GM03348 (cell line): ENCODE measurements at regions not wholly inside any gene's neighbourhood (a gene's known extent, or its start where the extent isn't known, plus 50 kb on each side); places are given as distances from the start of the nearest gene placed in this dataset.
A peak's percentile ranks its signal among the peaks of the same experiment; 100 is the strongest.
"Not testable (repeated sequence)": the region's sequence is repeated elsewhere in the genome, so short reads cannot be mapped to it uniquely, and the experiment has no call there.

Source experiments
- DNase-seq: peaks from one replicate; pipeline ENCODE4 v3.0.0; 2012; ENCODE audit warnings: low spot score

DNA sequence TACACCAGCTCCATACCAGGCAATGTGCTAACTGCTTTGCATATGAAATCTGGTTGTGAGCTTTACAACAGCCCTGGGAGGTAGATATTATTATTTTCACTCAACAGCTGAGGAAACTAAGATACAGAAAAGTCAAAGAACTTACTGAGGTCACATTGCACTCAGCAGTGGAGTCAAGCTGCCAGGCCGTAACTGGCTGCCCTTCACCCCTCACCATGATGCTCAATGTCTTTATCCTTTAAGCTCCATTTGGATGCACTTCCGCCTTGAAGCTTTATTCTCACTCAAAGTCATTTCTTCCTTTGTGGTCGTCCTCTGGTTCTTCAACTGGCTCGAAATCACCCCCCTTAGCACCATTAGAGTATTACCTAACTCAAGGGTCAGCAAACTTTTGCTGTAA lies 81.7 kb upstream of the RALGPS2 start:
- no peak for DNase-seq

DNA sequence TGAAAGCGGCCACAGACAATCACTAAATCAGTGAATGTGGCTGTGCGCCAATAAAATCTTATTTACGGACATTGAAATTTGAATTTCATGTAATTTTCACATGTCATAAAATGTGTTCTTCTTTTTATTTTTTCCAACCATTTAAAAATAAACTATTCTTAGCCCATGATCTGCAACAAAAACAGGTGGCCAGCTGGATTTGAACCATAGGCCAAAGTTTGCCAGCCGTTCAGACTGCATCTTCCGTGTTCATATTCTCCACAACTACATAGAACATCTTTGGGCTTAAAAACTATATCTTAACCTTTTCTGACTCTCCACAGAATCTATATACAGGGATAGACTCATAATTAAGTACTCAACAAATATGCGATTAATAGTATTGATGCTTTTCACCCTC lies 81.2 kb upstream of the RALGPS2 start:
- DNase-seq, result no peak

DNA sequence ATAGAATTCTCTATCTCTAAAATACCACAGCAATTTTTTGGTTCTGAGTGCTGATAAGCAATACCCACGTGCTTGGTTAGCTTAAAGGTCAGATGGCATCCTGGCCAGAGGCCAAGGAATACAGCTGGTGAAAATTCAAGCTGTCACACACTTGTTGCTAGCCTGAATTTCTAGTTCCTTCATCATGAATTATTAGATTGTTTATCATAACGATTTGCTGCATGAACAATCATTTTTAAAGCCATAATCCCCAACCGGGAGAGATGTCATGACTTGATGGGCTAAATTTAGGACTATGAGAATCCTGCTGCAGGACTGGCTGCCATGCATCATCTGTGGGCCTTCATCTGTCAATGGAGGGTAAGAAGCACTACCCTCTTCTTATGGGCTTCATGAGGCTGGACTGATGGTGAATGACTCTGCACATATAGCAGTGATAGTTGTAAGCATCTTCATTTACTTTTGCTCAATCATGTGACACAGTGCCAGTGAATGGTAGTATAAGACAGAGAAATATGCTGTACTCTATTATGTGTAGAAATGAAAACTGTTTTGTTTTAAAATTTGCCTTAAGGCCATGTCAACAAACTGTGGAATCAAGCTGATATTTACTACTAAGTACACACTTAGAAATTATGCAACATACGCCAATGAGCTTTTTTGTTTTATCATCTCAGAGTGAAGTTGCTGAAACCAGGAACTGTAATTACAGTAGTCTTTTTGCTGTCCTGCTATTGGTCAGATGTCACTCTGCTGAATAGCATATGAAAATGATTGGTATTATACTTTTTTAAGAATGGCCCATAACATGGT lies 80.5 kb upstream of the RALGPS2 start:
- no peak for DNase-seq

DNA sequence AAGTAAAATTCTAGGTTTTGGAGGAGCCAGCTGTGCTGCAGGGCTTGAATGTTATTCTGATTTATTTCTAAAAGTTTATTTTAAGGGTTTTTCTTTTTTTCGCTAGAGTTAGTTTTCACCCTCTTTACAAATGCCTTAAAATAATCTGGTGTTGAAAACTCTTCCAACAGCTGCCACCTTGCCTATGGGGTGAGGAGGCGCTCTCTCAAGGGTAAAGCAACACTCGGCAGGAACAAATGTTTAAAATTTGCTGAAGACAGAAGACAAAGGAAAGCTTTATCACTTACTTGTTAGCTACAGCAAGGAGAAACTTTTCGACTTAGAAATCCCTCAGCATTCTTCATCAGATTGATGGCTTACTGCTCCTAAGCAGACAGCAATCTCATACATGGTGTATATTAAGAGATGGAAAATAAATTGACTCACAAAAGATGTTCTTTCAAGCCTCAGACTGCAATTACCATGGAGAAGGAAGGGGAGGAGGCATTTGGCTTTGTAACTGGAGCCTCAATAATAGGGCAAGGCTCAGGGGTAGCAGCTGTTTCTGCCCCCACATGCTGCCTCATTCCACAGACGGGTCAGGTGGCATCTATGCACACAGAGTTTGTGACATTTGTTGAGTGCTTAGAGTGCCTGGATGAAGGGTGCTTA lies 79.8 kb upstream of the RALGPS2 start:
- no peak for DNase-seq

DNA sequence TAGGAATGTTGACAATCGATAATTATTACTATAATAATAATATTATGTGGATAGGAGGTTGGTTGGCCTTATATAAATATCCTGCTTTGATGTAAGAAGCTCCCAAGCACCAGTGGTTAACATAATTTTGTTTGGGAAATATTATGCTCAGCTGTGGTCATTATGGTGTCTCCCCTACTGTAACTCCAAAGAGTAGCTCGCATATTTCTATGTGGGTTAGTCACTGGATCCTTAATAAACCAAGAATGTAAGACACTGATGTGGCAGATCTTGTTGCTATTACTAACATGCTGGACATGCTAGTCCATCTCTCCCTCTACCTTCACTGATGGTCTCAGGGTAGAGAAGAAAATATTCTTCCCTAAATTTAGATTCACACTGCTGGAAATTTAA lies 79.2 kb upstream of the RALGPS2 start:
- DNase-seq, result peak; percentile 82

DNA sequence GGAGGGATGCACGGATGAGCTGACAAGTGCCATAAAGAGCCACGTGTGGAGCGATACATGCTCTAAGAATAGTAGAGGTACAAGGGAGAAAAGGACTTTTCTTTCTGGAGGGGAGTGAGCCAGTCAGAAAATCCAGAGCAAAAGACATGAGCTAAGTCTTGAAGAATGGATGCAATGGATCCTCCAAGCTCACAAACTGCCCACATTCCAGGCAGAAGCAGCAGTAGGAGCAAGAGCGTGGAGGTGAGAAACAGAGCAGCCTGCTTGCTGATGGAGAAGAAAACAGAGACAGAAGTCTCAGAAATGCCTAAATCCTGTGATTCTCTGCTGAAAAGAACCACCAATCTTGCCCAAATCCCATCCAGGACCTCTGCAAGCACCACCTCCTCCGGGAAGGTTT lies 78.2 kb upstream of the RALGPS2 start:
- peak; percentile 24 for DNase-seq

DNA sequence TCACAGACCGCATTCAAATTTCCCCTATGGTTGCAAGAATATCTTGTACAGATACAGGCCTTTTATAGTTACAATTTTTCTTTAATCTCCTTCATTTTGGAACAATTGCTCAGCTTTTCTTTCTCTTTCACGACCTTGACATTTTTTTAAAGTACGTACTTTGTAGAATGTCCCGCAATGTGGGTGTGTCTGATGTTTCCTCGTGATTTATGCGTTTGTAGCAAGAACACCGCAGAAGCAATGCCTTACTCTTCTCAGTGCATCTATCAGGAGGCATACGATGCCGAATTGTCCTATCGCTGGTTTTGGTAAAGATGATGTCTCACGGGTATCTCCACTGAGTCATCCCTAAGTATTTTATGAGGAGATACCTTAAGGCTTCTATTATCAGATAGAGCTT lies 76.9 kb upstream of the RALGPS2 start:
- no peak for DNase-seq

DNA sequence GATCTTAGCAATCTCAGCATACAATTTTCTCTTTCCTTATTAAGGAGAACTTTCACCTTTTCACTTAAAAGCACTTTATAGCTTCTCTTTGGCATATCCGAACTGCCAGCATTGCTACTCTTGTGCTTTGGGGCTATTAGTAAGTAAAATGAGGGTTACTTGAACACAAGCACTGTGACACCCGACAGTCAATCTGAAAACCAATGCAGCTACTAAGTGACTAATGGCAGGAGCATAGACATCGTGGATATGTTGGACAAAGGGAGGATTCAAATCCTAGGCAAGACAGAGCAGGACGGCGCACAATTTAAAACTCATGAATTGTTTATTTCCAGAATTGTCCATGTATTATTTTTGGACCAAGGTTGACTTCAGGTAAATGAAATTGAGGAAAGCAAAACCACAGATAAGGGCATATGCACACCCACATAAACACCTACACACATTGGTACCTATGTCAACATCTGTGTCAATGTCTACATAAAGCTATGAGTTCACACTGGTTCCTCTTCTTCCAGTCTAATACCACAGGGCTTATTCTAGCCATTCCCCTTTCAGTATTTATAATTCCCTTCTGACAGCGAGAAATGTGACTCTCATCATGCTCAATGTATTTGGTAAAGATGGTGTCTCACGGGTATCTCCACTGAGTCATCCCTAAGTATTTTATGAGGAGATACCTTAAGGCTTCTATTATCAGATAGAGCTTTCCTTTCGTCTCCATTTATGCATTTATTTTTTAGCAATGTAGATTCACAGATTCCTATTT lies 75.3 kb upstream of the RALGPS2 start:
- DNase-seq, result no peak

DNA sequence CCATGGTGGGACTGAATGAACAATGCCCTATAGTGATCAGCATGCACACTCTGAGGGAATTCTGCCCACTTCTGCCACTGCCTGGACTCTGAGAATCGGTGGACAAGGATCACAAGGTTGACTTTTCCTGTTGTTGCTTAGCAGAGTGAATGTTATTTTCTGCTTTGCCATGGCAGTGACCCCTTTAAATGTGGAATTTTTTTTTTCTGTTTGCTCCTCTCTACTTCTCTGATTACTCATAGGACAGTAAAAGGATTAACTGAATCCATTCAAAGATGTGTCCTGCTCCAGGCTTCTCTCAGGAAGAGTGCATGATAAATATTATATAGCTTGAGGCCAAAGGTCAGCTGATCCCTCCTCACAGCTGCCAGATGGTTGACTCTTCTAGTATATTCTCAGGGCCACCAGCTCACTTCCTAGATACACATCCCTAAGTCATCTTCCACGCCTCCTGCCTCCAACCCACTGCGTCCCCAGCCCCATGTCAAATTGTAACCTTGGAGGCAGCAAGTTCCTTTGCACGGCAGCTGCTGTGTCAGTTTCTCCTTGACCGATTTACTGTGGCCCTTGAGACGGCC lies 74.0 kb upstream of the RALGPS2 start:
- no peak for DNase-seq

DNA sequence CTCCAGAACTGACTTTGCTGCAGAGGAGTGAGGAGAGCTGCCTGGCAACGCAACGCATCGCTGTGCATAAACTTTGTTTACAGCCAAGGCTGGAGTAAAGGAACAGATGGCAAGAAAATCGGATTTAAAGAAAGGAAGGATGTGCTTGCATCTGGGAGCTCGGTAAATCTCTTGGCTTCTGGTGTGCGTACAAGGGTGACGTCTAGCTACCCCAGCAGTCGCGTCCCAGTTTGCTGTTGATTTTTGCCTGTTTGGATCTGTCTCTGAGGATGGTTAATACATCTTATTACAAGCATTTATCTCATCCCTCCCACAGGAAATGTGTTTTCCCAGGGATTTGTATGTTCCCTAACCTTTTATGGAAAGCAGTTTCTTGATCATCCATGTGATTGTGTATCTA lies 73.3 kb upstream of the RALGPS2 start:
- DNase-seq, result peak; percentile 20

DNA sequence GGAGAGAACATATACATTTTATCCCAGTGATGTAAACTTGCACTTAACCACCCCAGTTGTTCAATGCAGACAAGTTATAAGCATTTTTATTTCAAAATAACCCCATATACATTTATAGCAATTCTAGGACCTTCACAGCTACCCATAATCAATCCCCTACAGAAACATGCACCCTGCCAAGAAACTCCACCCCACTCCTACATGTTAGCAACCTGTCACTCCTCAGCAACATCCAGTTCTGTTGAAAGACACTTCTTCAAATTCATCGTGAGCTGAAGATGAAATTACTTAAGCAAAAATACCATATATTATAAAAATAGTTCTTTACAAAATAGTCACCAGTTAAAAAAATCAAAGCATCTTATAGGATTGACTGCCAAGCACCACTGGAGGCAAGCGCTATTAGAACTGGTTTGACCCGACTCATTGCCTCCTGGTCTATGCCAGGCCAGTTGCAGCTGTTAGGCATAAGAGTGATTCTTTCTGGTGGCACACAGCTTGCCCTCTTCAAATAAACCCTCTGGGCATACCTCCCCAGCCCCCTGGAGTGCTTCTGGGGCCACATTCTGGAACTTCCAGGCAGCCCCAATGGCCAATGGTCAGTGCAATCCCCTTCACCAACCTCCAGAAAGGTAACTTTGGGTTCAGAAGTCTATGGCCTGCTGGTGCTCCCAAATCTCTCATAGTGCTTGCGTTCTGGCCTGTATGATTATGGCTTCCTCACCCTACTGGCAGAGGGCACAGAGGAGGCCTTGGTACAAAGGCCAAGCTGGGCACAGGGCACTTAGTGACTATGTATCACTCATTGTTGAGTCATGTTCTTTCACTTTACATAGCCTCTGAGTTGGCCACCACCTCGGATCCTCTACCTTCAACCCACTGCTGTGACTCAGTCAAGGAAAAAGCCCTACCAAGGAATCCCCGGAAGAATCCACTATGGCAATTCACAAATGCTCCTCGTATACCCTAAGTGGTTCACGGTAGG lies 72.2 kb upstream of the RALGPS2 start:
- no peak for DNase-seq

DNA sequence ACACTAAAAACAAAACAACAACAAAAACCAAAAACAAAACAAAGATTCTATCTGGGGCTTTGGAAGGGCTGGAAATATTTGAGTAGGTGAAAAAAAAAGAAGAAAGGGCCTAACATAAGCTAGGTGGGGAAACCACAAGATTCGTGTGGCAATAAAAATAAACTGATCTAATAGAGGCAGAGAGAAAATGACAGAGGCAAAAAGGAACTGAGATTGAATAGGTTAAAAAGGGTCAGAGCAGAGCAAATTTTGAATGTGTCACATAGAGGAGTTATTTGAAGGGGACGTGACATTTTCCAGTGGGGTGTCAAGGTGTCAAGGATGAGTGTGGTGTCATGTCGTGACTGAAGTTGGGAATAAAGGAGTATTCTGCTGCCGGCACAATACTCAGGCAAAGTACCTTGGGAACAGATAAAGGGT lies 65.2 kb upstream of the RALGPS2 start:
- no peak for DNase-seq

DNA sequence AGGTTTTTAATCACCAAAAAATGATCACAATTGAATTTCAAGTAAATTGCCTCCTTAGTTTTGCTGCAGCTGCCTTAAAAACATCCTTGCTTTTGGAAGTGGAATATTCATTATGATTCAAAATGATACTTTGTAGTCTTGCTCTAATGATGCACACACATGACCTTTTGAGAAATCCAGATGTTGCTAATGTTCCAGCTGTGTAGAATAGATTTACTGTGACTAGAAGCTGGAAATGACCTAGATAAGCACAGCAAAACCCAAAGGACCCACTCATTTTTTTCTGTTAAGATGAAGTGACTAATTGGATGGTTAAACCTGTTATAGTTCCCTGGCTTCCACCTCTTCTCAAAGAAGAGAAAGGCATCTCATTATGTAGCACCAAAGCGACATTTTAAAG lies 64.6 kb upstream of the RALGPS2 start:
- DNase-seq, result no peak

DNA sequence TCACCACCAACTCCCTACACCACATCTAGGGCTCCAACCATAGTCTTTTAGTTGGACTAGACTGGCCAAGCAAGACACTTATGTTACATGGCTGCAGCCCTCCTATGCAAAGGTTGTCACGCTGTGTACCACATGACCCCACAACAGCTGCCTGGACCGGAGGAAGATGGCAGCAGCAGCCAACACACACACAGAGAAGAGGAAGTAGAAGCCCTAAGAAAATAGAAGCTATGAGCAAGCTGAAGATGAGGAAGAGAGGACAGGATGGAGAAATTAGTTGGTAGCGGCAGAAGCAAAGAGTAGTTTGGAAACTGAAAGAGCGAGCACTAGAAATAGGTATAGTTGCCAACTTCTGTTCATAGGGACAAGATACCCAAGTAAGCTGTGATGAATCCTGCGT lies 60.8 kb upstream of the RALGPS2 start:
- no peak for DNase-seq

DNA sequence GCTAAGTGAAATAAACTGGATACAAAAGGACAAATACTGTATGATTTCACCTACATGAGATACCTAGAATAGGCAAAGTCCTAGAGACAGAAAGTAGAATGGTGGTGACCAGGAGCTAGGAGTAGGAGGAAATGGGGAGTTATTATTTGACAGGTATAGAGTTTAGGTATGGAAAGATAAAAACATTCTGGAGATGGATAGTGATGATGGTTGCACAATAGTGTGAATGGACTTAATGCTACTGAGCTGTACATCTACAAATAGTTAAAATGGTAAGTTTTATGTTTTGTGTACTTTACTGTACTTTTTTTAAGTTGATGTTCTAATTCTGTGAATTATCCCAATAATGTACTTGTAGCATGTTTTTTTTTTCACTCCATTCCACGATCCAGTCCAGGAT lies 59.5 kb upstream of the RALGPS2 start:
- no peak for DNase-seq

DNA sequence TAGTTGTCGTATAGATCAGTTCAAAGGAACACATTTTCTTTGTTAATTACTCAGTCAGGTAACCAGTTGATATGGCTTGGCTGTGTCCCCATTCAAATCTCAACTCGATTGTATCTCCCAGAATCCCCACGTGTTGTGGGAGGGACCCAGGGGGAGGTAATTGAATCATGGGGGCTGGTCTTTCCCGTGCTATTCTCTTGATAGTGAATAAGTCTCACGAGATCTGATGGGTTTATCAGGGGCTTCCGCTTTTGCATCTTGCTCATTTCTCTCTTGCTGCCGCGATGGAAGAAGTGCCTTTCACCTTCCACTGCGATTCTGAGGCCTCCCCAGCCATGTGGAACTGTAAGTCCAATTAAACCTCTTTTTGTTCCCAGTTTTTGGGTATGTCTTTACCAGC lies 58.2 kb upstream of the RALGPS2 start:
- DNase-seq, result not testable (repeated sequence)

DNA sequence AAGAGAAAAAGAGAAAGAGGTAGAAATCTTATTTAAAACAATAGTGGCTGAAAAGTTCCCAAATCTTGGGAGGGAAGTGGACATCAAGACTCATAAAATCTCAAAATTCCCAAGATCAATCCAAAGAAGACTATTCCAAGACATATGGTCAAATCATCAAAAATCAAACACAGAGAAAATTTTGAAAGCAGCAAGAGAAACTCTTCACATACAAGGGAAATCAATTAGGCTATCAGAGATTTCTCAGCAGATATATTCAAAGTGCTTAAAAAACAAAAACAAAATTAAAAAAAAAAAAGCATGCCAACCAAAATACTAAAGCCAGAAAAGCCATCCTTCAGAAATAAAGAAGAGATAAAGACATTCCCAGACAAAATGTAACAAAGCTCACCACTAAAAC lies 52.6 kb upstream of the RALGPS2 start:
- no peak for DNase-seq

DNA sequence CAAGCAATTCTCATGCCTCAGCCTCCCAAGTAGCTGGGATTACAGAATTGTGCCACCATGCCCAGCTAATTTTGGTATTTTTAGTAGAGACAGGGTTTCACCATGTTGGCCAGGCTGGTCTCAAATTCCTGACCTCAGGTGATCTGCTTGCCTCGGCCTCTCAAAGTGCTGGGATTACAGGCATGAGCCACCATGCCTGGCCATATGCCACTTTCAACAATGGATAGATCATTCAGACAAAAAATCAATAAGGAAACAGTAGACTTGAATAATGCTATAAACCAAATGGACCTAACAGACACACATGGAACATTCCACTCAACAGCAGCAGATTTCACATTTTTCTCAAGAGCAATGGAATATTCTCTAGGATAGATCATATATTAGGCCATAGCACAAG lies 50.5 kb upstream of the RALGPS2 start:
- DNase-seq, result not testable (repeated sequence)
